Liver (tissue), 8 donors: ENCODE measurements at regions not wholly inside any gene's neighbourhood (a gene's known extent, or its start where the extent isn't known, plus 50 kb on each side); places are given as distances from the start of the nearest gene placed in this dataset.

Experiments
- DNase-seq: peaks from one replicate; pipeline ENCODE4 v3.0.0-alpha.2; 2017; ENCODE audit warnings: low spot score
- H3K27ac ChIP-seq, 2 donors: one replicate each; pipeline ENCODE4 v1.7.0; 2013; ENCODE audit warnings: inconsistent platforms in 2 of 2, low read length in 2 of 2, control low read depth in 1 of 2, low read depth in 1 of 2, mild to moderate bottlenecking in 1 of 2
- H3K27me3 ChIP-seq, 4 donors: one replicate each; pipeline versions ENCODE4 v1.6.1 to v1.7.0; 2013; ENCODE audit warnings: low read length in 3 of 4, inconsistent platforms in 1 of 4, mild to moderate bottlenecking in 1 of 4, moderate library complexity in 1 of 4; ENCODE audit not compliant: control insufficient read depth in 4 of 4, insufficient read depth in 4 of 4
- H3K36me3 ChIP-seq, 4 donors: one replicate each; pipeline versions ENCODE4 v1.6.1 to v1.7.0; 2013; ENCODE audit warnings: low read length in 3 of 4, mild to moderate bottlenecking in 3 of 4, low read depth in 1 of 4, moderate library complexity in 1 of 4; ENCODE audit not compliant: control insufficient read depth in 4 of 4, insufficient read depth in 3 of 4
- H3K4me1 ChIP-seq, 4 donors: one replicate each; pipeline versions ENCODE4 v1.6.1 to v1.7.0; 2013; ENCODE audit warnings: low read length in 3 of 4, mild to moderate bottlenecking in 3 of 4, moderate library complexity in 1 of 4; ENCODE audit not compliant: control insufficient read depth in 4 of 4, insufficient read depth in 4 of 4
- H3K4me3 ChIP-seq, 3 donors: one replicate each; pipeline versions ENCODE4 v1.6.1 to v1.7.0; 2013; ENCODE audit warnings: low read length in 3 of 3, control low read depth in 1 of 3, low read depth in 1 of 3, mild to moderate bottlenecking in 1 of 3
- H3K9ac ChIP-seq, 2 donors: one replicate each; pipeline ENCODE4 v1.7.0; 2013; ENCODE audit warnings: low read length in 2 of 2, mild to moderate bottlenecking in 2 of 2, moderate library complexity in 2 of 2, control low read depth in 1 of 2, low read depth in 1 of 2
- H3K9me3 ChIP-seq, 4 donors: one replicate each; pipeline versions ENCODE4 v1.6.1 to v1.7.0; 2013; ENCODE audit warnings: low read length in 3 of 4; ENCODE audit not compliant: control insufficient read depth in 4 of 4
- EGR1 ChIP-seq, 2 donors: IDR thresholded peaks; 2 replicates each; pipeline ENCODE4 v1.6.1; 2016 to 2018; ENCODE audit warnings: antibody characterized with exemption in 2 of 2, low read depth in 2 of 2
- FOXA1 ChIP-seq: IDR thresholded peaks from 2 replicates; pipeline ENCODE4 v1.6.1; 2016; ENCODE audit warnings: antibody characterized with exemption
- FOXA2 ChIP-seq: IDR thresholded peaks from 2 replicates; pipeline ENCODE4 v1.6.1; 2016; ENCODE audit warnings: antibody characterized with exemption
- GABPA ChIP-seq, 2 donors: IDR thresholded peaks in 1 of 2; conservative IDR thresholded peaks in 1 of 2; 2 replicates each; pipeline ENCODE4 v1.6.1; 2016; ENCODE audit warnings: antibody characterized with exemption in 2 of 2, mild to moderate bottlenecking in 1 of 2, moderate library complexity in 1 of 2
- HNF4A ChIP-seq, 2 donors: conservative IDR thresholded peaks; 2 replicates each; pipeline ENCODE4 v1.6.1; 2016; ENCODE audit warnings: antibody characterized with exemption in 2 of 2, mild to moderate bottlenecking in 2 of 2
- HNF4G ChIP-seq: IDR thresholded peaks from 2 replicates; pipeline ENCODE4 v1.6.1; 2016; ENCODE audit warnings: antibody characterized with exemption
- JUND ChIP-seq, 2 donors: IDR thresholded peaks; 2 replicates each; pipeline ENCODE4 v1.6.1; 2016; ENCODE audit warnings: antibody characterized with exemption in 2 of 2
- NR2F2 ChIP-seq: IDR thresholded peaks from 2 replicates; pipeline ENCODE4 v1.6.1; 2016; ENCODE audit warnings: antibody characterized with exemption
- RAD21 ChIP-seq, 2 donors: IDR thresholded peaks; 2 replicates each; pipeline ENCODE4 v1.6.1; 2016; ENCODE audit warnings: antibody characterized with exemption in 2 of 2, mild to moderate bottlenecking in 2 of 2
- REST ChIP-seq: IDR thresholded peaks from 2 replicates; pipeline ENCODE4 v1.6.1; 2016; ENCODE audit warnings: antibody characterized with exemption, mild to moderate bottlenecking
- RXRA ChIP-seq, 2 donors: IDR thresholded peaks; 2 replicates each; pipeline ENCODE4 v1.6.1; 2017 to 2018; ENCODE audit warnings: antibody characterized with exemption in 2 of 2, mild to moderate bottlenecking in 1 of 2
- SP1 ChIP-seq: IDR thresholded peaks from 2 replicates; pipeline ENCODE4 v1.6.1; 2018; ENCODE audit warnings: antibody characterized with exemption, mild to moderate bottlenecking
- TAF1 ChIP-seq: conservative IDR thresholded peaks from 2 replicates; pipeline ENCODE4 v1.6.1; 2016; ENCODE audit warnings: antibody characterized with exemption, mild to moderate bottlenecking
- YY1 ChIP-seq: IDR thresholded peaks from 2 replicates; pipeline ENCODE4 v1.6.1; 2016; ENCODE audit warnings: antibody characterized with exemption, mild to moderate bottlenecking
- ZBTB33 ChIP-seq: IDR thresholded peaks from 2 replicates; pipeline ENCODE4 v1.6.1; 2016; ENCODE audit warnings: antibody characterized with exemption
- WGBS: extraction: QIAGEN DNeasy Blood & Tissue Kit; methylation state at CpG from one replicate; pipeline ENCODE4 v1.1.7; 2013; 5-methylcytosine and 5-hydroxymethylcytosine counted together
- TF ChIP-seq, protein P1 (sequence below): IDR thresholded peaks from 2 replicates; pipeline ENCODE4 v1.6.1; 2016; ENCODE audit warnings: antibody characterized with exemption
- TF ChIP-seq, protein P2 (sequence below): fragments of 150-350 bp; IDR thresholded peaks from 2 replicates; pipeline ENCODE4 v1.5.1; 2017; ENCODE audit warnings: improper control_type of control experiment, low read depth, low read length; ENCODE audit not compliant: missing input control
- TF ChIP-seq, protein P3 (sequence below): IDR thresholded peaks from 2 replicates; pipeline ENCODE4 v1.6.1; 2016; ENCODE audit warnings: antibody characterized with exemption
- donor health status: healthy.
- donor health status: healthy.
- donor health status: healthy.
- donor health status: healthy.
- donor health status: healthy.

- TF ChIP-seq, protein P1, sequence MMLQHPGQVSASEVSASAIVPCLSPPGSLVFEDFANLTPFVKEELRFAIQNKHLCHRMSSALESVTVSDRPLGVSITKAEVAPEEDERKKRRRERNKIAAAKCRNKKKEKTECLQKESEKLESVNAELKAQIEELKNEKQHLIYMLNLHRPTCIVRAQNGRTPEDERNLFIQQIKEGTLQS, result no peak
- no peak for TF ChIP-seq JUND (IDR thresholded peaks at IDR 0.05)
- no peak for TF ChIP-seq FOXA2
- TF ChIP-seq, protein P2, sequence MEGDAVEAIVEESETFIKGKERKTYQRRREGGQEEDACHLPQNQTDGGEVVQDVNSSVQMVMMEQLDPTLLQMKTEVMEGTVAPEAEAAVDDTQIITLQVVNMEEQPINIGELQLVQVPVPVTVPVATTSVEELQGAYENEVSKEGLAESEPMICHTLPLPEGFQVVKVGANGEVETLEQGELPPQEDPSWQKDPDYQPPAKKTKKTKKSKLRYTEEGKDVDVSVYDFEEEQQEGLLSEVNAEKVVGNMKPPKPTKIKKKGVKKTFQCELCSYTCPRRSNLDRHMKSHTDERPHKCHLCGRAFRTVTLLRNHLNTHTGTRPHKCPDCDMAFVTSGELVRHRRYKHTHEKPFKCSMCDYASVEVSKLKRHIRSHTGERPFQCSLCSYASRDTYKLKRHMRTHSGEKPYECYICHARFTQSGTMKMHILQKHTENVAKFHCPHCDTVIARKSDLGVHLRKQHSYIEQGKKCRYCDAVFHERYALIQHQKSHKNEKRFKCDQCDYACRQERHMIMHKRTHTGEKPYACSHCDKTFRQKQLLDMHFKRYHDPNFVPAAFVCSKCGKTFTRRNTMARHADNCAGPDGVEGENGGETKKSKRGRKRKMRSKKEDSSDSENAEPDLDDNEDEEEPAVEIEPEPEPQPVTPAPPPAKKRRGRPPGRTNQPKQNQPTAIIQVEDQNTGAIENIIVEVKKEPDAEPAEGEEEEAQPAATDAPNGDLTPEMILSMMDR, result no peak
- no peak for TF ChIP-seq SP1
- TF ChIP-seq HNF4G, result no peak
- no peak for TF ChIP-seq RAD21 (IDR thresholded peaks at IDR 0.05)
- TF ChIP-seq REST, result no peak
- TF ChIP-seq EGR1 (IDR thresholded peaks at IDR 0.05; ENCODE audit: low read depth in 2 of 2), result no peak
- no peak for TF ChIP-seq GABPA (IDR thresholded peaks at IDR 0.05 in 1 of 2, conservative IDR thresholded peaks at IDR 0.05 in 1 of 2)
- no peak for TF ChIP-seq RXRA (IDR thresholded peaks at IDR 0.05)
- no peak for TF ChIP-seq ZBTB33
- TF ChIP-seq HNF4A (conservative IDR thresholded peaks at IDR 0.05), result no peak
- no peak for TF ChIP-seq YY1
- TF ChIP-seq, protein P3, sequence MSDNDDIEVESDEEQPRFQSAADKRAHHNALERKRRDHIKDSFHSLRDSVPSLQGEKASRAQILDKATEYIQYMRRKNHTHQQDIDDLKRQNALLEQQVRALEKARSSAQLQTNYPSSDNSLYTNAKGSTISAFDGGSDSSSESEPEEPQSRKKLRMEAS, result no peak
- TF ChIP-seq NR2F2, result no peak
- TF ChIP-seq TAF1, result no peak
- no peak for TF ChIP-seq FOXA1
- H3K4me3 ChIP-seq, result no peak overlapping the region
- 86% methylated on average over 3 of the region's 3 CpGs for WGBS
- no peak for DNase-seq
- H3K27ac ChIP-seq, result no peak overlapping the region
- H3K36me3 ChIP-seq, result no peaks in the 10 kb centered on the region
- no peak overlapping the region for H3K9ac ChIP-seq
- no peaks in the 10 kb centered on the region for H3K27me3 ChIP-seq
- no peaks in the 10 kb centered on the region for H3K4me1 ChIP-seq
- H3K9me3 ChIP-seq, result no peaks in the 10 kb centered on the region
Observed at GRCh38 chr3:81952141-81952540, 190.7 kb upstream of the GBE1 start.

DNA sequence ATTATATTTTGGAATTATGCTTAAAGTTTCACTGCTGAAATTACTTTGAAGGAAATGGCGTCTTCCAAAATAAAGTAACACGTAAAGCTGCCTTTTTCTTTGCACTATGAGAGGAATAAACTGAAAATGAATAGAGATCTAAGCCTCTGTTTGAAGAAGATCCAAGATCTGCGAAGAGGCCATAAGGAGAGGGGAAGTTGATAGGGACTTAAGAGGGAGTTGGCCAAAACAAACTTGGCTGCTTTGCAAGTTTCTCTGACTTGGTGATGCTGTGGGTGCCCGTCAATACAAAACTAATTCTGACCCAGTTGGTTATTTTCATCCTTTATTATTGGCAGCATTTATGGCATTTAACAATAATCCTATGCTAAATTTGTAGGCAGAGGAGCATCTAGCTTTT is 190.2 kb upstream of the GBE1 start:
- WGBS, result 71% methylated on average over 4 of the region's 4 CpGs
- H3K9me3 ChIP-seq, result no peaks in the 10 kb centered on the region
- no peaks in the 10 kb centered on the region for H3K27me3 ChIP-seq
- H3K4me3 ChIP-seq, result no peak overlapping the region
- no peak overlapping the region for H3K9ac ChIP-seq
- TF ChIP-seq, protein P3, result no peak
- TF ChIP-seq RAD21 (IDR thresholded peaks at IDR 0.05) (no peak), HNF4A (conservative IDR thresholded peaks at IDR 0.05) (no peak), JUND (IDR thresholded peaks at IDR 0.05) (no peak)
- TF ChIP-seq, protein P1, result no peak
- H3K36me3 ChIP-seq, result no peaks in the 10 kb centered on the region
- H3K27ac ChIP-seq, result no peak overlapping the region
- no peaks in the 10 kb centered on the region for H3K4me1 ChIP-seq
- no peak for DNase-seq
